ENCODE measurements at regions not wholly inside any gene's neighbourhood (a gene's known extent, or its start where the extent isn't known, plus 50 kb on each side); places are given as distances from the start of the nearest gene placed in this dataset.

DNA sequence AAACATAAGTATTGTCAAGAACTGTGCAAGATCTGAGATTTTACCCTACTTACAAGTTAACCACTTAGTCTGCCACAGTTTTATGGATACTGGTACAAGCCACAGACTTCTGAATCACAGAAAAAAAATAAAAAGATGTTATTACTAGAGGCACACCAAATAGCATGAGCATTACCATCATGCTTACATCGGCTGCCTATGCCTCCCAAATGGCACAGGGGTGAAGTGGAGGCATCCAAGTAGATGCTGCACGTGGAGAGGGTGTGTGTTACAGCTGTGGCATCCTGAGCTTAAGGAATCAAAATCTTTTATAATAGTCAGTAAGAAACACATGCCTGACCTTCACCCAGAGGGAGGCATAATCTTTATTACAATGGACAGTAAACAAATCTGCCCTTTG, 207.8 kb downstream of the TFEC start:
- Mint-ChIP-seq H3K4me1 (peaks cover 0 to 2% (median 0%) of the 10 kb centered on the region in 4 donors), H3K4me3 (no peak overlapping the region), H3K27me3 (no peaks in the 10 kb centered on the region), H3K36me3 (no peaks in the 10 kb centered on the region), H3K9me3 (no peaks in the 10 kb centered on the region), H3K27ac (no peak overlapping the region)
- intact Hi-C loops (cut with micrococcal nuclease), result no loop called here
- no peaks in the 10 kb centered on the region for H3K27me3 ChIP-seq (ENCODE audit: insufficient read depth, low read length)
- CTCF ChIA-PET (ENCODE audit: partially characterized antibody), result no interaction called here
- H3K9me3 ChIP-seq (ENCODE audit: control insufficient read depth in 1 of 2, low read length in 2 of 2), result no peaks in the 10 kb centered on the region
- H3K27ac ChIP-seq (ENCODE audit: low read depth, low read length), result no peak overlapping the region
- no peak overlapping the region for H3K4me3 ChIP-seq (ENCODE audit: low read length in 2 of 2)
- H3K4me1 ChIP-seq (ENCODE audit: insufficient read depth, low read length), result no peaks in the 10 kb centered on the region
- POLR2A ChIA-PET (ENCODE audit: partially characterized antibody), result no interaction called here
- H3K36me3 ChIP-seq (ENCODE audit: insufficient read depth, low read length), result no peaks in the 10 kb centered on the region
- DNase-seq, result no peak

DNA sequence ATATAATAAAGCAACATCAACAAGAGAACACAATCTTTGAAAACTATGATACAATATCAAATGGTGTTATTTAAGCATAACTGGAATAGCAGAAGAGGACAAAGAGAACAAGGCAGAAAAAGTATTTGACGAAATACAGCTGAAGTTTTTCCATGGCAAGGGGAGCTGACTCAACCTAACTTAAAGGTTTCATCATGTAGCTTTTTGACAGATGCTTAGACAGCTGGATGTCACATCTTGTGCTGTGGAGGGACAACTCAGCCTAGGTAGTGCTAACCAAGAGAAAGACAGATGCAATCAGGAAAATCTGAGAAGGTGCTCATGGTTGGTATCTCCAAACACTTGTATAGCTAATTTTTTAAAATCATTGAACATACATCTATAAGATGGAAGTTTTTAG, 208.2 kb downstream of the TFEC start:
- Mint-ChIP-seq H3K9me3 (no peaks in the 10 kb centered on the region), H3K27ac (no peak overlapping the region), H3K4me1 (peaks cover 0 to 2% (median 0%) of the 10 kb centered on the region in 4 donors), H3K27me3 (no peaks in the 10 kb centered on the region), H3K36me3 (no peaks in the 10 kb centered on the region), H3K4me3 (no peak overlapping the region)
- Histone ChIP-seq H3K27me3 (ENCODE audit: insufficient read depth, low read length) (no peaks in the 10 kb centered on the region), H3K9me3 (ENCODE audit: control insufficient read depth in 1 of 2, low read length in 2 of 2) (no peaks in the 10 kb centered on the region), H3K4me1 (ENCODE audit: insufficient read depth, low read length) (no peaks in the 10 kb centered on the region), H3K27ac (ENCODE audit: low read depth, low read length) (no peak overlapping the region), H3K36me3 (ENCODE audit: insufficient read depth, low read length) (no peaks in the 10 kb centered on the region), H3K4me3 (ENCODE audit: low read length in 2 of 2) (no peak overlapping the region)
- DNase-seq, result no peak
- POLR2A ChIA-PET (ENCODE audit: partially characterized antibody), result no interaction called here
- intact Hi-C loops (cut with micrococcal nuclease), result no loop called here
- CTCF ChIA-PET (ENCODE audit: partially characterized antibody), result no interaction called here

DNA sequence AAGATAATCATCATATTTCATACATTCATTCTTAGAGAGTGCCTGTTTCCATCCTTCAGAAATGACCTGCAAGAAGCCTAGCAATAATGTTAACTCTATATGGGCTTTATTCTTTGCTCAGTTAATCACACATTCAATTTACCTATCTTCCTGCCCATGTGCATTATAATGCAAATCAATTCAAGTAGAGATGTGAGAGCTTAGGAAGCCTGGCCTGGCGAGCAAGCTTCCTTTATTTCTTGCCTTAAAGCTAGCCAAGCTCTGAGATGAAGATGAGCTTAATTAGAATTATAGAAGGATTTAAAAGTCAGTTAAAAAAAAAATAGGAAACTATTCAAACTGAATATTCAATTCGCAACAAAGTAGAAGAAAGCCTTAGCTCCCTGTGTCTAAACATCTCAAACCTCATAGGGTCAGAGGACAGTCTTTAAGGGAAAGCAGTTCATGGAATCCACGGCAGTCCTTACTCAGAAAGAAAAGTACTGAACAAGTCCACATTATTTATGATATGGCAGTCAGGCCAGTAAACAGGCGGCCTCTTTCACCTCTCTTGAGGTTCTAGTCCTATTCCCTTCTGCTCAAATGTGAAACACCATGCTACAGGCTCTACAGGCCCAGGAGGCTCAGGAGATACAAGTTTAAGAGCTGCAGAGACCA, 214.1 kb downstream of the TFEC start:
- Histone ChIP-seq H3K4me1 (ENCODE audit: insufficient read depth, low read length) (no peaks in the 10 kb centered on the region), H3K4me3 (ENCODE audit: low read length in 2 of 2) (no peak overlapping the region), H3K9me3 (ENCODE audit: control insufficient read depth in 1 of 2, low read length in 2 of 2) (no peaks in the 10 kb centered on the region), H3K27ac (ENCODE audit: low read depth, low read length) (no peak overlapping the region), H3K36me3 (ENCODE audit: insufficient read depth, low read length) (no peaks in the 10 kb centered on the region), H3K27me3 (ENCODE audit: insufficient read depth, low read length) (no peaks in the 10 kb centered on the region)
- ChIA-PET POLR2A (ENCODE audit: partially characterized antibody) (no interaction called here), CTCF (ENCODE audit: partially characterized antibody) (no interaction called here)
- Mint-ChIP-seq H3K4me1 (peaks cover 0 to 2% (median 0%) of the 10 kb centered on the region in 4 donors), H3K9me3 (no peaks in the 10 kb centered on the region), H3K27ac (no peak overlapping the region), H3K36me3 (no peaks in the 10 kb centered on the region), H3K4me3 (no peak overlapping the region), H3K27me3 (no peaks in the 10 kb centered on the region)
- intact Hi-C loops (cut with micrococcal nuclease), result no loop called here
- DNase-seq, result no peak

DNA sequence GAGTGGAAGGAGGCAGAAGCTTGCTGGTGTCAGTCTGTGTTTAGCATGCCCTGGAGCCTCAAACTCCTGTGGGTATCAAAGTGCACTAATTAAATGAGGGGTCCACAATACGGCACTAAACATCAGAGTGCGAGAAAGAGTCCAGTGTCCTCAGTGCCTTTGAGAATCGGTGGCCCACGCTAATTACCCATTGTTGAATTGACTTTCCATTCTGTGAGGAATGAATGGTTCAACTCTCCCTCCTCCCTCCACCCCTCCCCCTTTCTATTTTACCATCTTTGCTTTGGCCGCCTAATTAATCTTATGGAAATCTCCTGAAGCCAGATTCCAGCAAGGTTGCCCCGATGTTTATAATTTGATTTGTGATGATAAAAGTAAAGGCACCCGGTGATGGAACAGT, 217.8 kb downstream of the TFEC start:
- Histone ChIP-seq H3K36me3 (ENCODE audit: insufficient read depth, low read length) (no peaks in the 10 kb centered on the region), H3K4me3 (ENCODE audit: low read length in 2 of 2) (no peak overlapping the region), H3K27me3 (ENCODE audit: insufficient read depth, low read length) (no peaks in the 10 kb centered on the region), H3K27ac (ENCODE audit: low read depth, low read length) (no peak overlapping the region), H3K9me3 (ENCODE audit: control insufficient read depth in 1 of 2, low read length in 2 of 2) (no peaks in the 10 kb centered on the region), H3K4me1 (ENCODE audit: insufficient read depth, low read length) (no peaks in the 10 kb centered on the region)
- ChIA-PET POLR2A (ENCODE audit: partially characterized antibody) (no interaction called here), CTCF (ENCODE audit: partially characterized antibody) (no interaction called here)
- no peak overlapping the region for H3K4me3 Mint-ChIP-seq
- no peaks in the 10 kb centered on the region for H3K36me3 Mint-ChIP-seq
- no peaks in the 10 kb centered on the region for H3K4me1 Mint-ChIP-seq
- no peak overlapping the region for H3K27ac Mint-ChIP-seq
- H3K27me3 Mint-ChIP-seq, result no peaks in the 10 kb centered on the region
- no peaks in the 10 kb centered on the region for H3K9me3 Mint-ChIP-seq
- intact Hi-C loops (cut with micrococcal nuclease), result no loop called here
- DNase-seq, result no peak

DNA sequence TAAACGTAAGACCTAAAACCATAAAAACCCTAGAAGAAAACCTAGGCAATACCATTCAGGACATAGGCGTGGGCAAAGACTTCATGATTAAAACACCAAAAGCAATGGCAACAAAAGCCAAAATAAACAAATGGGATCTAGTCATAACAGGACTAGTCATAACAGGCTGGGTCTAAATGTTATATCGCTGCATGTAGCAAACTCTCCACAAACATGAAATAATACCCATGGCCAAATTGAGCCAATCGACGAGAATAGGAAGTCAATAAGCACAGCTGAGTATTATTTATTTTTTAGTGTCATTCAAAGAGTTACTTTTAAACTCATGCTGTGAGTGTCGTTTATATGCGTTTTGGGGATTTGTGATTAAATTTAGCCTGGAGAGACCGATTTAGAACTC, 225.1 kb downstream of the TFEC start:
- Mint-ChIP-seq H3K9me3 (no peaks in the 10 kb centered on the region), H3K27ac (no peak overlapping the region), H3K27me3 (peaks cover under 1 to 2% of the 10 kb centered on the region in 2 donors), H3K4me3 (no peak overlapping the region), H3K36me3 (no peaks in the 10 kb centered on the region), H3K4me1 (no peaks in the 10 kb centered on the region)
- Histone ChIP-seq H3K4me1 (ENCODE audit: insufficient read depth, low read length) (no peaks in the 10 kb centered on the region), H3K27ac (ENCODE audit: low read depth, low read length) (no peak overlapping the region), H3K4me3 (ENCODE audit: low read length in 2 of 2) (no peak overlapping the region), H3K36me3 (ENCODE audit: insufficient read depth, low read length) (no peaks in the 10 kb centered on the region), H3K27me3 (ENCODE audit: insufficient read depth, low read length) (no peaks in the 10 kb centered on the region), H3K9me3 (ENCODE audit: control insufficient read depth in 1 of 2, low read length in 2 of 2) (no peaks in the 10 kb centered on the region)
- no peak for DNase-seq
- ChIA-PET POLR2A (ENCODE audit: partially characterized antibody) (no interaction called here), CTCF (ENCODE audit: partially characterized antibody) (no interaction called here)
- intact Hi-C loops (cut with micrococcal nuclease), result no loop called here

DNA sequence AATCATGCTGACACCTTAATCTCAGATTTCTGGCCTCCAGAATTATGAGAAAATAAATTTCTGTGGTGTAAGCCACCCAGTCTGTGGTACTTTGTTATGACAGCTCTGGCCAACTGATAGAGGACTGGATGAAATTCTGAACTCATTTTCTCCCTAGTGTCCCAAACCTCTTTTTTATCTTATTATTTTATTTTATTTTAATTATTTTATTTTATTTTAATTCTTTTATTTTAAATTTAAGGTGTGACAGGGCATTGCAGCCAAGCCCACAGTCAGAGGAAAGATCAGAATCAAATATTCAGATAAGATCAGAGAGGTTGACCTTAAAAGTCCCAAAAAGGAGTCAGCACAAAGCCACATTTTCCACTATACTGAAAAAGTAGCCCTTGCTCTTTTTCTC, 228.1 kb downstream of the TFEC start:
- Mint-ChIP-seq H3K27me3 (peaks cover 1 to 2% of the 10 kb centered on the region in 2 donors), H3K27ac (no peak overlapping the region), H3K4me1 (no peaks in the 10 kb centered on the region), H3K36me3 (no peaks in the 10 kb centered on the region), H3K9me3 (no peaks in the 10 kb centered on the region), H3K4me3 (no peak overlapping the region)
- intact Hi-C loops (cut with micrococcal nuclease), result no loop called here
- POLR2A ChIA-PET (ENCODE audit: partially characterized antibody), result no interaction called here
- Histone ChIP-seq H3K4me1 (ENCODE audit: insufficient read depth, low read length) (no peaks in the 10 kb centered on the region), H3K9me3 (ENCODE audit: control insufficient read depth in 1 of 2, low read length in 2 of 2) (no peaks in the 10 kb centered on the region), H3K36me3 (ENCODE audit: insufficient read depth, low read length) (no peaks in the 10 kb centered on the region), H3K27ac (ENCODE audit: low read depth, low read length) (no peak overlapping the region), H3K27me3 (ENCODE audit: insufficient read depth, low read length) (no peaks in the 10 kb centered on the region), H3K4me3 (ENCODE audit: low read length in 2 of 2) (no peak overlapping the region)
- no peak for DNase-seq
- CTCF ChIA-PET (ENCODE audit: partially characterized antibody), result no interaction called here

DNA sequence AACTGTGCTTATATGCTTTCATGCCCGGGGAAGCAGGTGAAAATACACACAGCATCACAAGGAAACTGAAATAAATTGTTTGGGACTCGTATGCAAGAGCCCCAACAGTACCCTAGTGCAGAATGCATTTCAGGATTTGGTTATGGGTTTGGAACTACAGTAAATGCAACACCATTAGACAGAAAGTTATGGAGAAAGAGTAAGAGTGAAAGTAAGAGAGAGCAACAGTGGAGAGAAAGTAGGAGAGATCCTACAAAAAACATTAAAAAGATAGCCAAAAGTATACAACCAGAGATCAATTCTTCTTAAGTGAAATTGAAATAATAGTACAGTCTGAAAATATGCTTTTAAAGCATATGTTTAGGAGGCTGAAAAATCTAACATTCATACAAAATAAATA, 231.1 kb downstream of the TFEC start:
- POLR2A ChIA-PET (ENCODE audit: partially characterized antibody), result no interaction called here

More for the DNA sequence above, 231.1 kb downstream of the TFEC start:
- H3K9me3 ChIP-seq (ENCODE audit: control insufficient read depth in 1 of 2, low read length in 2 of 2), result no peaks in the 10 kb centered on the region
- Mint-ChIP-seq H3K27me3 (peaks cover 0 to 1% of the 10 kb centered on the region in 2 donors), H3K27ac (no peak overlapping the region), H3K4me3 (no peak overlapping the region), H3K36me3 (no peaks in the 10 kb centered on the region), H3K4me1 (no peaks in the 10 kb centered on the region), H3K9me3 (no peaks in the 10 kb centered on the region)
- no peak overlapping the region for H3K27ac ChIP-seq (ENCODE audit: low read depth, low read length)
- no peak for DNase-seq
- no peaks in the 10 kb centered on the region for H3K4me1 ChIP-seq (ENCODE audit: insufficient read depth, low read length)
- intact Hi-C loops (cut with micrococcal nuclease), result no loop called here
- H3K27me3 ChIP-seq (ENCODE audit: insufficient read depth, low read length), result no peaks in the 10 kb centered on the region
- CTCF ChIA-PET (ENCODE audit: partially characterized antibody), result no interaction called here
- H3K4me3 ChIP-seq (ENCODE audit: low read length in 2 of 2), result no peak overlapping the region
- H3K36me3 ChIP-seq (ENCODE audit: insufficient read depth, low read length), result no peaks in the 10 kb centered on the region

All from CD4-positive, alpha-beta memory T cell (primary cell).